HG02852 (cell line): ENCODE measurements at regions not wholly inside any gene's neighbourhood (a gene's known extent, or its start where the extent isn't known, plus 50 kb on each side); places are given as distances from the start of the nearest gene placed in this dataset.

ENCODE experiments used
- ATAC-seq: cut with Tn5 transposase; IDR thresholded peaks from one replicate; pipeline ENCODE4 v1.9.1; 2021; ENCODE audit warnings: mild to moderate bottlenecking, moderate library complexity; ENCODE audit not compliant: unreplicated experiment

DNA sequence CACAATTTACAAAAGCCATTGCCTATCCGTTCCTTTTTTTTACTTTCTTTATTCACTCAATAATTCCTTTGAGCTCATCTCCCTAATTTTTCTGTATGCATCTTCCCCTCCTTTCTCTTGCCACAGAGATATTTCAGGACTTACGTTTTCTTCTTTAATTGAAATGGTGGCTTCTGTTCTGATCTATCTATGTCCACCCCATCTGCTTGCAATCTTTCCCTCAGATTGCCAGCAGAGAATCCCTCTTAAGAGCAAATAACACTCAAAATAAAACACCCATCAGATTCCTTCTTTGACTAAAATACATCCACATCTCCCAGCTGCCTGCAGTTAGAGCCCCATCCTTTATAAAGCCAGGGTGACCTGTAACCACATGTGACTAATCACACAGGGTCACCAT is 478.6 kb downstream of the EFNB2 start:
- no peak for ATAC-seq

- ATAC-seq: no peak
Measured at GRCh38 chr13:106052200-106052767, 483.2 kb downstream of the EFNB2 start.

GRCh38 chr13:106049171-106049570 is 486.3 kb downstream of the EFNB2 start:
- no peak for ATAC-seq

- no peak for ATAC-seq
Measured at GRCh38 chr13:106048386-106048785, 487.1 kb downstream of the EFNB2 start.

DNA sequence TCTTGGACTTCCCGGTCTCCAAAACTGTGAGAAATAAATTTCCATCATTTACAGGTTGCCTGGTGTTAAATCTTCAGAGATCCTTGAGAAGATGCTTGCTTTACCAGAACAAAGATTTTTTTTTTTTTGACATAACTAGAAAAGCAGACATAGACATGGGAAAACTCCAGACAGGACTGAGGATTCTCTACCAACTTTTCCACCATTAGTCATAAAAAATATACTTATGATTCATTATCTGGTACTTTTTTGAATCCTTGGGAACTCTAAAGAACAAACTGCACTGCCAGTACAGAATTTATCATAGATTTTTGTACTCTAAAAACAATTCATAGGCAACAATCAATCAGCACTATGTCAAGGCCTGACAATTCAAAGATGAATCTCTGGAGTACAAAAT is 487.6 kb downstream of the EFNB2 start:
- no peak for ATAC-seq

DNA sequence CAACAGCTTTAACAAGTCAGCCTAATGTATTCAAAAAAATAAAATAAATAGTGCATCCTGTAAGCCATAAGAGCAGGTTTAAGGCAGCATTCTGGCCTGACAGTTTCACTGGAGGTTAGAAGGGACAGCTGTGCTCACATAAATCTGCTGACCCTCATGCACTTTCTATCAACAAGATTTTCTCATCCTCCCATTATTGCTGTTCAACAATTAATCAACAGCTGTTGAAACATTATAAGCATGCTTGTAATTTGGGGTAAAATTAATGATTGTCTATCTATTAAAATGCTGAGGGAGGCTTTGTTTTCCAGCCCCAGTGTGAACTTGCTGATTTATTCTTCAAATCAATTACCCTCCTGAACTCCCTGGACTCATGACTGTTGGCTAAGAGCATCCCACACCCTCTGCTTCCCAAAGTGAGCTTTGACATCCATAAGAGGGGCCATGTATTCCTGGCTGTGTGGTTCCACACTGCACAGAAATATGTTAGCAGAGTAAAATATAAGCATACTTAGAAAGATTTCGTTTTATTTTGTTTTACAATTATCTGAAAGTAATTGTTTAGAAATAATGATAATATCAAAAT is 492.4 kb downstream of the EFNB2 start:
- no peak for ATAC-seq

GRCh38 chr13:106041445-106041844 is 494.0 kb downstream of the EFNB2 start:
- no peak for ATAC-seq

DNA sequence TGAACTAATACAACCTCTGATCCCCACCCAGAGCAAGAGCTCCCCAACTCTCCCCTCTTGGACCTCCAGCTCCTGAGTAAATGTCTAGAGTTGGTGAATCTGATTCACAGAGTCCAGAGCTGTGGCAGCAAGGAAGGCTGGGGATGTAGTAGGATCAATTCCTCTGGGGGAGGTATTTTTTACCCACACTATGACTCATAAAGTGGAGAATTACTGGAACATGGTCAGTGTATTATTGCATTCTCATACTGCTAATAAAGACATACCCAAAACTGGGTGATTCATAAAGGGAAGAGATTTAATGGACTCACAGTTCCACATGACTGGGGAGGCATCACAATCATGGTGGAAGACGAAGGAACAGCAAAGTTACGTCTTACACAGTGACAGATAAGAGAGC is 496.7 kb downstream of the EFNB2 start:
- no peak for ATAC-seq

GRCh38 chr13:106036870-106037269 is 498.6 kb downstream of the EFNB2 start:
- ATAC-seq: no peak

DNA sequence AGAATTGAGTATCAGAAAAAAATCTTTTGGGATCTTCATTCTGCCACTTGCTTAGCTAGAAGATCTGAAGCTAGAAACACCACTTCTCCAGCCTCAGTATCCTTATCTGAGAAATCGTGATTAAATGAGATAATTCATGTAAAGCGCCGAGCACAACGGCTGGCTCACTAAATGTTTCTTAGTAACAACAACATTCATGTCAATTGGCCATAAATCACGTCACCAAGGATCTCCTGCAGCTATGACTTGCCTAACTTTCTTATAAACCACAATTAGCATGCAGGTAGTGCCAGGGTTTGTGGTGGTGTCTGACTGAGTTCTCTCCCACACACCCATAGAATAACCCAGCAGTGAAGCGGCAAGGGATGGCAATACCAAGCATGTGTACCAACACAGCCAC is 501.3 kb downstream of the EFNB2 start:
- no peak for ATAC-seq

- no peak for ATAC-seq
Measured at GRCh38 chr13:106033659-106034058, 501.8 kb downstream of the EFNB2 start.

- ATAC-seq: no peak
Measured at GRCh38 chr13:106032441-106032840, 503.0 kb downstream of the EFNB2 start.

GRCh38 chr13:106029676-106030290 is 505.7 kb downstream of the EFNB2 start:
- ATAC-seq: no peak

DNA sequence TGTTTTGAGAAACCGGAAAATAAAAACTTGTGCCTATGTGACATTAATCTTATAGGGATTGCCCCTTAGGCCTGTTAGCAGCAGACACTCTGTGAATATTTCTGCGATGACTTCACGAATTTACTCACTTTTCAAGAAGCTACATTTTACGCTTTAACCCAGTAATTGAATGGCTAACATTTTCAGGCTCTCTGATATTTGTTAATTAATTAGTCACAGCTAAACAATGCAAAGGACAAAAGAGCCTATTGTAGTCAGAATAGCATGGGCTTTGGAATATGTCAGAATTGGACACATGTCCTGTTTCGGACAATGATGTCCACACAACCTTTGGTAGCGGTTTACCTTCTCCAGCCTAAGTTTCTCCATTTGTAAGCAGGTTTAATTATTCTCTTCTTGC is 506.6 kb downstream of the EFNB2 start:
- no peak for ATAC-seq

DNA sequence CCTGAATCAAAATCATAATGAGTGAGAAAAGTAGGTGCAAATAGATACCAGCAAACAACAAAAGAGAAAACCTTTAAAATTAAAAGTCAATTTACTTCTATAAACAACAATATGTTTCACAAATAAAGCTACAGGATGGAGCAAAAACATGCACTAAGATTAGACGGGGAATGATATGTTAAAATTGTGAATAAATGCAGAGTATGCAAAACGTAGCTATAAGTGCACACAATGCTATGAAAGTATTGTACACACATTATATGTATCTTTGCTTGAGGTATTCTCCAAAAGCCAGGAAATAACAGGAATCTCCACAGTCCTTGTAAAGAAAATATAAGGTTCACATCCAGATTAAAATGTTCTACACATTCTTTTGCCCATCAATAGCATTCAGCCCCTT is 523.9 kb downstream of the EFNB2 start:
- no peak for ATAC-seq

- ATAC-seq: no peak
Measured at GRCh38 chr13:106010836-106011235, 524.6 kb downstream of the EFNB2 start.

DNA sequence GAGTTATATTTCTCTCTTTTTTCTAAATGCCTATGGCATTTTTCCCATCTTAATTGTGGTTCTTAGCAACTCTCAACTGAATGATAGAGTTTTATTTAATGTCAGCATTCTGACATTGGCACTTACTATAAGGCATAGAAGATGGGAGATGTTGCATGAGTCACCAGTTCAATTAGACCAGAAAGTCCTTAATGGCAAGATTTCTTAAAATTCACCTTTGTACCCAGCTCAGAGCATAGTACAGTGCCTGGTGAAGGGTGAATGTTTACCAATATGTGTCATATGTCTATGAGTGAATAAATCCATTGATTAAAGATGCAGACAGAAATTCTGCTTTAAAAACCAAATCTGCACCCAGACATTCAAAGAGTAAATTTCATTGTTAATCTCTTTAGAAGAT is 526.9 kb downstream of the EFNB2 start:
- no peak for ATAC-seq

DNA sequence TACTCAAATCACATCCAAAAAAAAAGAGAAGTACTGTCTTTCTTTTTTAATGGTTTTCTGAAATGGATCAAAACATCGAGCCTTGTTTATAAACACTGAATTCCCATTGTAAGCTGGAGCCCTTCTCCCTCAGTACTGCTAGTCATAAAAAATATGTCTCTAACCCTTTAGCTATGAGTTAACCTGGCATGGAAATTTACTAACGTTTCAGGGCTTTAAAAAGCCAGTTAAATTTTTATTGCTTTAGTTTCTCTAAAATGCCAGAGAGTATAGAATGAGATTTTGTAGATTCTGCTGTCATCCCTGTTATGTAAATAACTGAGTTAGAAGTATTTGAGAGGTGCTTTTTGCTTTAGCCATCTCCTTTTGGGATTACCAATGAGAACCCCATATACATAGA is 528.3 kb downstream of the EFNB2 start:
- no peak for ATAC-seq

DNA sequence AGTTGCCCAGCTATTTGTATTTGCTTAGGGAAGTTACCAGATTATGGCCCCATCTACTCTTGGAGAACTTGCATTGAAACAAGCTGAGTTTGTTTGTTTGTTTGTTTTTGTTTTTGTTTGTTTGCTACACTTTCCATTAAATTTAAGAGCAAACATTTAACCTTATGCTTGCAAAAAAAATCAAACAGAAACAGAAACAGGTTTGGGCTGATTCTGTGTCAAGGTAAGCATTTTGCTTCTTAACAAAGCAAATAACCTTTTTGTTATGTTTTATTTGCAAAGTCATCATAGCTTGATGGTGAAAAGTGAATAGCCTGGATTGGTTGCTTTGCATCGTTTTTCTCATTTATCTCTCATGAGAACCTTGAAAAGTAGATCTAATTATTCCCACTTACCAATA is 531.8 kb downstream of the EFNB2 start:
- ATAC-seq: no peak

DNA sequence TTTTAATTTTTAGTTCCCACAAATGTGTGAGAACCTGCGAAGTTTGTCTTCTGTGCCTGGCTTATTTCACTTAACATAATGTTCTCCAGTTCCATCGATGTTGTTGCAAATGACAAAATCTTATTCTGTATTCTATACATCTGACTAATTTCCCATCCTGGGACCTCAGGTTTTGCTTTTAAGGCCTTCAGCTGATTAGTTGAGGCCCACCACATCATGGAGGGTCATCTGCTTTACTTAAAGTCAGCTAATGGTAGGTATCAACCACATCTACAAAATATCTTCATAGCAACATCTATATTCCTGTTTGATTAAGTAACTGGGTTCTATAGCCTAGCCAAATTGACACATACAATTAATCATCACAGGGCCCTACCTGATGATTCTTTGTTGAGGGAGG is 534.0 kb downstream of the EFNB2 start:
- no peak for ATAC-seq

DNA sequence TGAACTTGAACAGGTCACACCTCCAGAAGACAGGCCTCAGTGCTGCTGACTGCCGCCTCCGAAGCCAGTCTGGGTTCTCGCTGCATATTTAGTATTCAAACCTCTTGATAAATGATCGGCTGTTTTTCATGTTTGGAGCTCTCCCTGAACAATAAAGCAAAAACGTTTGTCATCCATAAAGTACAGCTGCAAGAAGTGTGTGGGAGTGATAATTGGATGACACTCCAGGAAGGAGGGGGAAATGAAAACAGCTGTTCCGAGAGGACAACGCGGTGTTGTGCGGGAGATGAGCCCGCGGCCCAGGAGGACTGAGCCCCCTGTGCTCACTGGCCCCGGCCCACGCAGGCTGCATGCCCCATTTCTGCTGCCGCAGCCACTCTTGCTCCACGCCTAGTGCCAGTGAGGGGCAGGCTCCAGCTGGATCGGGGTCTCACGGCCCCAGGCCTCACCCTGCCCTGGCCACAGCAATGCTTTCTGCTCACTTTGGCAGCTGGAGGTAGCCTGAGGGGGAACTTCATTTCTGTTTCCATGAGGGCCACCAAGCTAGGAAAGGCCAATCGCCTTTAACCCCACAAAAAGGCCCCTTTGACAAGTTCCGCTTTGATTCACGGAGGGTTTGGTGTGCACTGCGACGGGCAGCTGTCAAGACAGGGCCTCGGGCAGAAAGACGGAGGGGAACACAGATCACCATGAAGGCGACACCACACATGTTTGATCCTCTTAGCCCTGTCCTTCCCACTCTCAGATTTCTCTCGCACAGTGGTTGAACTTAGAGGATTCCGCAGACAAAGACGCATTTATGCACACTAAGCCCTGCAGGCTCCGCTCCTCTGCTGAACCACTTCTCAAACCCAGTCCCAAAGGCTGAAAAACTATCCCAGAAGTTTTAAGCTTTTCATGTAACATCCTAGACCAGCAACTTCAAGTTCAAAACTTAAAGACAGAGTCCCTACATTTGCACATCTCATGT is 537.6 kb downstream of the EFNB2 start:
- ATAC-seq: no peak
